Effector memory CD4-positive, alpha-beta T cell (primary cell): ENCODE measurements at regions not wholly inside any gene's neighbourhood (a gene's known extent, or its start where the extent isn't known, plus 50 kb on each side); places are given as distances from the start of the nearest gene placed in this dataset.

Experiments
- DNase-seq, 3 donors: peaks; one replicate each; pipeline ENCODE4 v3.0.0-alpha.2; 2020
- H3K27ac ChIP-seq: 2 replicates; pipeline ENCODE4 v1.7.0; 2013; ENCODE audit warnings: mild to moderate bottlenecking, low read length, moderate library complexity; ENCODE audit not compliant: insufficient read depth, poor library complexity, severe bottlenecking
- H3K27me3 ChIP-seq: replicated peaks from 2 replicates; pipeline ENCODE4 v1.7.0; 2013; ENCODE audit warnings: mild to moderate bottlenecking, low read length; ENCODE audit not compliant: insufficient read depth, control insufficient read depth, poor library complexity, severe bottlenecking
- H3K36me3 ChIP-seq: 2 replicates; pipeline ENCODE4 v1.7.0; 2013; ENCODE audit warnings: mild to moderate bottlenecking, low read length, moderate library complexity; ENCODE audit not compliant: control insufficient read depth, insufficient read depth
- H3K4me1 ChIP-seq: 2 replicates; pipeline ENCODE4 v1.7.0; 2013; ENCODE audit warnings: low read length, mild to moderate bottlenecking; ENCODE audit not compliant: control insufficient read depth, insufficient read depth, poor library complexity, severe bottlenecking
- H3K4me3 ChIP-seq: 2 replicates; pipeline ENCODE4 v1.7.0; 2013; ENCODE audit warnings: low read length, low read depth, mild to moderate bottlenecking; ENCODE audit not compliant: insufficient read depth, poor library complexity, severe bottlenecking
- H3K9me3 ChIP-seq: 2 replicates; pipeline ENCODE4 v1.7.0; 2013; ENCODE audit warnings: mild to moderate bottlenecking, low read length, moderate library complexity; ENCODE audit not compliant: control insufficient read depth

DNA sequence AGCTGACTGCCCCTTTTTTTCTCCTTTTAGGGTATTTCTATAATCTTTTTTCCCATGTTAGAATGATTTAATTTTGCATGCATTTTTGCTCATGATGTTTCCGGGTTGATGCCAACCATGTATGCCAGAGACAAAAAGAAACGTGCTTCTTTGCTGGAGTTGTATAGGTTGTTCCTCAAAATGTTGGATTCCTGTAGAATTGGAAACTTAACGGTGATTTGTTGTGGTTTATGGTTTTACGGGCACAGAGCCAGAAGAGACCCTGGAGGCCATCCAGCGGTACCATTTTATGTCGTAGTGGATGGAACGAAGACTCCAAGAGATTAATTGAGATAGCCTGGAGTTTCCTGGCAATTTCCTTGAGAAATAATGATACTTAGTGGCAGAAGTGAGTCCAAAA is 481.5 kb upstream of the RGMA start:
- DNase-seq: no peak
- Histone ChIP-seq H3K36me3 (no peaks in the 10 kb centered on the region), H3K9me3 (no peaks in the 10 kb centered on the region), H3K27ac (no peak overlapping the region), H3K4me1 (no peaks in the 10 kb centered on the region), H3K4me3 (no peak overlapping the region), H3K27me3 (no peaks in the 10 kb centered on the region)

- no peak overlapping the region for H3K27ac ChIP-seq
Measured at GRCh38 chr15:93566762-93567161, 477.8 kb upstream of the RGMA start.

GRCh38 chr15:93565201-93565600 is 476.2 kb upstream of the RGMA start:
- Histone ChIP-seq H3K4me3 (no peak overlapping the region), H3K36me3 (no peaks in the 10 kb centered on the region), H3K9me3 (no peaks in the 10 kb centered on the region), H3K4me1 (no peaks in the 10 kb centered on the region), H3K27ac (no peak overlapping the region), H3K27me3 (no peaks in the 10 kb centered on the region)
- no peak for DNase-seq

More at GRCh38 chr15:93566762-93567161, 477.8 kb upstream of the RGMA start:
- no peaks in the 10 kb centered on the region for H3K4me1 ChIP-seq
- no peaks in the 10 kb centered on the region for H3K9me3 ChIP-seq
- no peaks in the 10 kb centered on the region for H3K36me3 ChIP-seq
- no peak overlapping the region for H3K4me3 ChIP-seq
- no peaks in the 10 kb centered on the region for H3K27me3 ChIP-seq
- DNase-seq: no peak

- DNase-seq: no peak
- no peaks in the 10 kb centered on the region for H3K4me1 ChIP-seq
- H3K27me3 ChIP-seq: no peaks in the 10 kb centered on the region
- H3K9me3 ChIP-seq: no peaks in the 10 kb centered on the region
- no peak overlapping the region for H3K27ac ChIP-seq
- H3K4me3 ChIP-seq: no peak overlapping the region
- H3K36me3 ChIP-seq: no peaks in the 10 kb centered on the region
Measured at GRCh38 chr15:93563218-93563617, 474.2 kb upstream of the RGMA start.

DNA sequence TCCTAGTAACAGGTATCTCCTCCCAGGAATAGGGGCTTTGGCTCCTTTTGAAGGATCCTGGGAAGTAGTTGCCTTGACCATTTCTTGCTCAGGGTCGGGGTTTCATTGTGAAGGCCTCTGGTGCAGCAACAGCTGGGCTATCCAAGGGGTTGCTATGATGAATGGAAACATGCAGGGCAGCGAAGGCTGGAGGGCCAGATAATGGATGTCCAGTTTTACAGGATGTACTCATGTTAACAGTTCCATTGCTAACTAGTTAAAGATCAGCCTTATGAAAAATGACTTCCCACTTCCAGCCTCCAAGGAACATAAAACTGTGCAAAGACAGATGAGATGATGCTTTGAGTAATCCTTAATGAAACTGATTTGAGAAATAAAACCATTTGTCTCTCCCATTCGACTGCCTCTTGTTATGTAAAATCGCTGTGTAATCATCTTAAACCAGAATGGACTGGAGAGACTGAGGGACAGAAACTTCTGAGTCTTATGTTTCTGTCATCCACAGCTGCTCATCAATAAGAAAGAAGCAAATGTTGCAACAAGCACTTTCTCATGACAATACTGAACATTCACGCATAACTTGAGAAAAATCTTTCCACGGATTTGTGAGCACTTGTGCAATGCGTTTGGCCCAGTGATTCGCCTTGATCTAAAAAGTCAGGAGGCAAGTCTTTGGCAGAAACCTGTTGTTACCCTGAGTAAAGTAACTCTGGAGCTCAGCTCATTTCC is 473.5 kb upstream of the RGMA start:
- no peaks in the 10 kb centered on the region for H3K9me3 ChIP-seq

DNA sequence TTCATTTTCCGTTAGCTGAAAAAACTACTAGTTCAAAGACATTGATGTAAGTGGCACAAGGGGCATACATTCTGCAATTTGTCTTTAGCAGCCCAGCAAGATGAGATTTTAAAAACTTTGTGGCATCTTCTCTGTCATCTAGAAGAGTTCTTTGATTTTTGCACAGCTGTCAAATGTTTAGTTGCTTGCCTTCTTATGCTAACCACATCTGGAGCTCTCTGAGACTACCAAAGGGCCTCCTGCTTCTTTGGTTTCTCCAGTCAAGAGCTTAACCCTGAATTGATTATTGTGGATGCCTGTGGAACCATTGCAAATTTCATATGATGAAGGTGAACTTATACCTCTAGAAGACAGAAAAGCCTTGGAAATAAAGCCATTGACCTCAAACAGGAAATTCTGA is 468.7 kb upstream of the RGMA start:
- Histone ChIP-seq H3K9me3 (no peaks in the 10 kb centered on the region), H3K4me1 (no peaks in the 10 kb centered on the region), H3K27me3 (no peaks in the 10 kb centered on the region), H3K27ac (no peak overlapping the region), H3K4me3 (no peak overlapping the region), H3K36me3 (no peaks in the 10 kb centered on the region)
- DNase-seq: no peak

More for the DNA sequence above, 473.5 kb upstream of the RGMA start:
- Histone ChIP-seq H3K4me3 (no peak overlapping the region), H3K27me3 (no peaks in the 10 kb centered on the region), H3K4me1 (no peaks in the 10 kb centered on the region), H3K36me3 (no peaks in the 10 kb centered on the region), H3K27ac (no peak overlapping the region)
- no peak for DNase-seq

DNA sequence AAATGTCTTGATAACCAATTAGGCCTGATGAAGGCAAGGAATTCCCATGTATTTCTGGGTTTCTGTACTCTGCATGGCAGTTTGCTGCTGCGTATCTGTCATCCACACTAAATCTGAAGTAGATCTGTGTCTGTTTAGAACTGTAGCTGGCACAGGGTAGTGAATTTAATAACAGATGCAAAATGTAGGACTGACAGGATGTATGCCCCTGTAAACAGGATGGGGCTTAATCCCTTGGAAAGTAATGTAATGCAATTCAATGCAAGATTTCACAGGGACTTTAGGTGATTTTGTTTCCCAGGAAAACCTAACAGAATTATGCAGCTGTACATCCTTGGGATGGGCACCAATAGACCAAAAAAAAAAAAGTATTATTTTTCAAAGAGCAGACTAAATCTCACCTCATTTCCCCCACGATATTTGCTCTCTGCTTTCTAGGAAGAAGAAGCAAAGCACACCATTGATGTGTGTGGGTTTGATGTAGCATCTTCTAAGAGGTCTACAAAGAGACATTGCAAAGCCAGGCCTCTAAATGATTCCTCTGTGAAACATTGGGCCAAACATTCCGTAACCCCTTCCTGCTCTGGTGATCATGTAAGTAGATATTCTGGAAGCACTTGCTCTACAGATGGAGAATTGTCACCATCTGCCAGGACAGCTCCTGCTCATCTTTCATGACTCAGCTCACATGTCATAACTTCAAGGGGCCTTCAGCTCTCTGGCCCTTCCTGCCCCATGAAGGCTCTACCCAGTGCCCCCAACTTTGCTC is 464.3 kb upstream of the RGMA start:
- H3K4me3 ChIP-seq: no peak overlapping the region
- H3K27ac ChIP-seq: no peak overlapping the region
- H3K4me1 ChIP-seq: no peaks in the 10 kb centered on the region
- no peaks in the 10 kb centered on the region for H3K9me3 ChIP-seq
- no peak for DNase-seq
- no peaks in the 10 kb centered on the region for H3K27me3 ChIP-seq
- H3K36me3 ChIP-seq: no peaks in the 10 kb centered on the region

GRCh38 chr15:93543093-93543492 is 454.1 kb upstream of the RGMA start:
- H3K4me3 ChIP-seq: no peak overlapping the region
- no peaks in the 10 kb centered on the region for H3K36me3 ChIP-seq
- no peaks in the 10 kb centered on the region for H3K9me3 ChIP-seq
- no peak overlapping the region for H3K27ac ChIP-seq
- no peaks in the 10 kb centered on the region for H3K27me3 ChIP-seq
- no peaks in the 10 kb centered on the region for H3K4me1 ChIP-seq
- DNase-seq: no peak

- DNase-seq: no peak
- no peak overlapping the region for H3K4me3 ChIP-seq
- no peaks in the 10 kb centered on the region for H3K9me3 ChIP-seq
- H3K27ac ChIP-seq: no peak overlapping the region
- no peaks in the 10 kb centered on the region for H3K36me3 ChIP-seq
- no peaks in the 10 kb centered on the region for H3K4me1 ChIP-seq
- H3K27me3 ChIP-seq: no peaks in the 10 kb centered on the region
Measured at GRCh38 chr15:93527374-93528050, 438.5 kb upstream of the RGMA start.

DNA sequence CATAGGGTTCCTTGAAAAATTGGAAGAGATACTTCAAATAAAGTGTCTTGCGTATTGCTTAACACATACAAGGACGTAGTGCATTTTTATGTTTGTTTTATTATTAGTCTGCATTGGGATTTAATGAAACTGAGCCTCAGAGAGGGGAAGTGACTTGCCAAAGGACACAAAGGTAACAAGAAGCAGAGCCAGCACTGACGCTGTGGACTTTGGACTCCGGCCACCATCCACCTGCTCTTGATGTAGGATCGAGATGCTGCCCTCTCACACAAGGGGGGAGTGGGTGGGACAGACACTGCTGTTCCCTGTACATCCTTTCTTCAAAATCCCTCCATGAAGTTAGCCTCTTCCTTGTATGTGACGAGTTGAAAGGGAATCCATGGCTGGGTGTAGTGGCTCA is 435.4 kb upstream of the RGMA start:
- Histone ChIP-seq H3K4me1 (no peaks in the 10 kb centered on the region), H3K9me3 (no peaks in the 10 kb centered on the region), H3K4me3 (no peak overlapping the region), H3K27ac (no peak overlapping the region), H3K36me3 (no peaks in the 10 kb centered on the region), H3K27me3 (no peaks in the 10 kb centered on the region)
- no peak for DNase-seq
